Liver (tissue), 3 donors: ENCODE measurements at regions not wholly inside any gene's neighbourhood (a gene's known extent, or its start where the extent isn't known, plus 50 kb on each side); places are given as distances from the start of the nearest gene placed in this dataset.

Experiments used
- ATF3 ChIP-seq: IDR thresholded peaks from 2 replicates; pipeline ENCODE4 v1.6.1; 2016; ENCODE audit warnings: antibody characterized with exemption
- CTCF ChIP-seq: fragments of 150-350 bp; IDR thresholded peaks from 2 replicates; pipeline ENCODE4 v1.5.1; 2017; ENCODE audit warnings: improper control_type of control experiment, low read depth, low read length; ENCODE audit not compliant: missing input control
- FOXA1 ChIP-seq: IDR thresholded peaks from 2 replicates; pipeline ENCODE4 v1.6.1; 2016; ENCODE audit warnings: antibody characterized with exemption
- GABPA ChIP-seq, 2 donors: IDR thresholded peaks in 1 of 2; conservative IDR thresholded peaks in 1 of 2; 2 replicates each; pipeline ENCODE4 v1.6.1; 2016; ENCODE audit warnings: antibody characterized with exemption in 2 of 2, mild to moderate bottlenecking in 1 of 2, moderate library complexity in 1 of 2
- donor health status: healthy.
- donor health status: healthy.

- TF ChIP-seq FOXA1: no peak
- TF ChIP-seq GABPA (IDR thresholded peaks at IDR 0.05 in 1 of 2, conservative IDR thresholded peaks at IDR 0.05 in 1 of 2): no peak
- TF ChIP-seq ATF3: no peak
- TF ChIP-seq CTCF: no peak
Observed at GRCh38 chrY:7325531-7325930, 414.0 kb upstream of the AMELY start.
